LoVo (cell line): ENCODE measurements at regions not wholly inside any gene's neighbourhood (a gene's known extent, or its start where the extent isn't known, plus 50 kb on each side); places are given as distances from the start of the nearest gene placed in this dataset.
"Not testable (repeated sequence)": the region's sequence is repeated elsewhere in the genome, so short reads cannot be mapped to it uniquely, and the experiment has no call there.

Experiments
- DNase-seq: peaks from one replicate; pipeline ENCODE4 v3.0.0-alpha.2; 2016; ENCODE audit warnings: low spot score

- DNase-seq, result not testable (repeated sequence)
Measured at GRCh38 chr11:81187033-81187432, 1546.6 kb downstream of the FAM181B start.

- DNase-seq, result no peak
Measured at GRCh38 chr11:81174646-81175330, 1558.9 kb downstream of the FAM181B start.

- DNase-seq, result no peak
Measured at GRCh38 chr11:81165164-81165563, 1568.5 kb downstream of the FAM181B start.

- DNase-seq, result no peak
Measured at GRCh38 chr11:81159900-81160299, 1573.8 kb downstream of the FAM181B start.

GRCh38 chr11:81135570-81135969 lies 1598.1 kb downstream of the FAM181B start:
- no peak for DNase-seq

GRCh38 chr11:81129618-81130017 lies 1604.0 kb downstream of the FAM181B start:
- no peak for DNase-seq

GRCh38 chr11:81112718-81113117 lies 1620.9 kb downstream of the FAM181B start:
- no peak for DNase-seq

- no peak for DNase-seq
Measured at GRCh38 chr11:81104051-81104450, 1629.6 kb downstream of the FAM181B start.

GRCh38 chr11:81098471-81098870 lies 1635.2 kb downstream of the FAM181B start:
- DNase-seq, result no peak

GRCh38 chr11:81092522-81092921 lies 1641.1 kb downstream of the FAM181B start:
- no peak for DNase-seq

GRCh38 chr11:81089242-81089641 lies 1644.4 kb downstream of the FAM181B start:
- DNase-seq, result no peak

GRCh38 chr11:81080476-81080875 lies 1639.6 kb upstream of the TENM4 start:
- no peak for DNase-seq

- DNase-seq, result no peak
Measured at GRCh38 chr11:81072273-81072672, 1631.4 kb upstream of the TENM4 start.

- DNase-seq, result no peak
Measured at GRCh38 chr11:81071606-81072005, 1630.8 kb upstream of the TENM4 start.

GRCh38 chr11:81070948-81071347 lies 1630.1 kb upstream of the TENM4 start:
- no peak for DNase-seq

GRCh38 chr11:81059356-81059755 lies 1618.5 kb upstream of the TENM4 start:
- DNase-seq, result no peak

- no peak for DNase-seq
Measured at GRCh38 chr11:81052344-81053158, 1611.7 kb upstream of the TENM4 start.

GRCh38 chr11:81039916-81040524 lies 1599.2 kb upstream of the TENM4 start:
- DNase-seq, result peak; percentile 25

GRCh38 chr11:81036168-81036870 lies 1595.5 kb upstream of the TENM4 start:
- peak; percentile 46 for DNase-seq

GRCh38 chr11:81033779-81034540 lies 1593.1 kb upstream of the TENM4 start:
- no peak for DNase-seq

- no peak for DNase-seq
Measured at GRCh38 chr11:81032906-81033305, 1592.1 kb upstream of the TENM4 start.

GRCh38 chr11:81030186-81030585 lies 1589.4 kb upstream of the TENM4 start:
- DNase-seq, result no peak
